Islet of Langerhans (tissue), 1 donor: ENCODE measurements at regions not wholly inside any gene's neighbourhood (a gene's known extent, or its start where the extent isn't known, plus 50 kb on each side); places are given as distances from the start of the nearest gene placed in this dataset.

Experiments
- FAIRE-seq: peaks from one replicate; lab custom pipeline; 2011; peaks lifted over from hg19 to GRCh38; lab: Jason Lieb, UNC

DNA sequence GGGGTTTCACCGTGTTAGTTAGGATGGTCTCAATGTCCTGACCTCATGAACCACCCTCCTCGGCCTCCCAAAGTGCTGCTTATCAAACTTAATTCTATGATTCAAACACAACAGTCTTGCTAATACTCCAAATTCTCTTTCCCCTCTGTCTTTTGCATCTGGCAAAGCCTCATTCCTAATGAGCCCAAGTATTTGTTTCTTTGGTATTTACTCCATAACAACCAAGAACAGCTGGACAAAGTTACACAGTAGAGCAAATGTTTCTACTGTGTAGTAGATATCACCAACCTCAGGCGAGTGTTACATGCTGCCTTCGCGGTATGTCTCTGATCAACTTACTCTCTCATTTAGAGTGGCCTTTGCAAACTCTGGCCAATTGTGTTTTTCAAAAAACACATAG is 195.8 kb upstream of the KCNN2 start:
- FAIRE-seq = no peak

DNA sequence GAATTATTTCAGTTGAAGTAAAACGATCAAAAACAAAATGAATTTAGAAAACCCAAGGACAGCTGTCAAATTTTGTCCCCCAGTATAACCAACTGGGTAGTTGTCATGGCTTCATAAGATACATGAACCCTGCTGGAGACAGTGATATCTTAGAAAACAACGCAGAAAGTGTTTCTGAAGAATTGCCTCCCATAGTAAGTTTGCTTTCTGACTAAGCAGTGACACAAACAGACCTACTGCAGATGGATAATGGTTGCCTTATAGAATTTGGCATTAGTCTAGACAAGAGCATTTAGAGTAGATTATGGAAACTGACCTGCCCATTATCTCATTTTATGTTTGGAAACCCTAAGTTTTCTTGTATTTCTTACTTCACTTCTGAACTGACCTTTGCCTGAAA is 187.7 kb upstream of the KCNN2 start:
- FAIRE-seq = no peak

DNA sequence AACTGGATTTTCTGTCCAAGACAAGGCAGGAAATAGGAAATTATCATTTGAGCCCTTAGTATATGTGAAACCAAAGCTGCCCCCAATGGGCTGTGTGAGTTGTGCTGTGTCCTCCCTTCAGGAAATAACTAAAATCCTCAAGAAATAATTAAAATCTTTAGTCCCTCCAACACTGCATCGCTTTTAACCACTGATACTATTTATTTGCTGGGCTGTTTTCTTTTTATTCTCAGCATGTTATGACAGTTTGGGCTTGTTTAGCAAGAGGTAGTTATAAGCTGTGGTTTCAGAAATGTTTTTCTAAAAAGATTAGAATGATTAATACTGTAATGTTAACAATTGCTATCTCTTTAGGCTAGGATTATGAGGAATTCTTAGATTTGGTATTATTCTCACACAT is 187.0 kb upstream of the KCNN2 start:
- FAIRE-seq = no peak

DNA sequence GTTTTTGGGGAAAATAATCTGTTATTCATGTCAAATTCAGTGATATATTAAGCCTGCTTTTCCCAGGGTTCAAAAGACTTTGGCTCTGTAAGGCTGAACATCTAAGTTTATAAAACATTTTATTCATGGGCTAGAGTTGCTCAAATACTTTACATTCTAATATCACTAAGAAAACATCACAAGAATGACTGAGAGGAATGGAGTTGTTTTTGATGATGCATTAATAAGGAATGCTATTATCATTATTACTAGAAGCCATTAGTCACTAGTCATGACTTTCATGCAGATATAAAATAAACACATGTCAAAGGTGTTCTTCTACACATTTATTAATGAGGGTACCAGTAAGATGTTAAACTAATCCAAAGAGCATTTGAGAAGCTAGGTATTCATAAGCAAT is 185.5 kb upstream of the KCNN2 start:
- FAIRE-seq = no peak

DNA sequence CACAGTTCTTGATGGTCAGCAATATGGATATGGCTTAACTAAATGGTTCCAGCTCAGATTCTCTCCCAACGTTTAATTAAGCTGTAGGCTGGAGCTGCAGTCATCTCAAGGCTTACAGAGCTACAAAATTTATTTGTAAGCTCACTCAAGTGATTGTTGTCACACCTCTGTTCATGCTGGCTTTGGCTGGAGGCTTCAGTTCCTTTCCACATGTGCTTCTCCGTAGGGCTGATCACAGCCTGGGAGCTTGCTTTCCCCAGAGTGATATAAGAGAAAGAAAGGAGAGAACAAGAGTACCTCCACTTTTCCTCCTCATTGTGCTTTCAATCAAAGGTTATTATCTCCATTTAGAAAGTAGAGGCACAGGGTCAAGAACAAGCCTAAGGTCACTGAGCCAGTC is 182.7 kb upstream of the KCNN2 start:
- no peak for FAIRE-seq

DNA sequence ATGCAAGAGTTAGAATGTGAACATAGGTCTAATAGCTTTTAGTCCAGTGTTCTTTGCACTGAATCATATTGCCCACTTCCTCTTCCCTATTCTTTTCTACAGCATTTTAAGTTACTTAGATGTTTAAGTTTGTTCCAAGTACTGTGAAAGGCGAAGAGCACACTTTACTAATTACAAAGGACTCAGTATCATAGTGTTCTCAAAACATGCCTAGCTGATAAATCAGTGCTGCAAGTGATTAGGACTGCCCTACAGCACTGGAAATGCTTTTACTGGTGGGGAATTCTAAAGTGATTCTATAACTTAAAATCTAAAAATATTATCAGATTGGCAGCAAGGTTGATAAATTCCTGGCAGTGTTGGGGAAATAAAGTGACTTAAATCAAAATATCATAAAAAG is 177.9 kb upstream of the KCNN2 start:
- no peak for FAIRE-seq

DNA sequence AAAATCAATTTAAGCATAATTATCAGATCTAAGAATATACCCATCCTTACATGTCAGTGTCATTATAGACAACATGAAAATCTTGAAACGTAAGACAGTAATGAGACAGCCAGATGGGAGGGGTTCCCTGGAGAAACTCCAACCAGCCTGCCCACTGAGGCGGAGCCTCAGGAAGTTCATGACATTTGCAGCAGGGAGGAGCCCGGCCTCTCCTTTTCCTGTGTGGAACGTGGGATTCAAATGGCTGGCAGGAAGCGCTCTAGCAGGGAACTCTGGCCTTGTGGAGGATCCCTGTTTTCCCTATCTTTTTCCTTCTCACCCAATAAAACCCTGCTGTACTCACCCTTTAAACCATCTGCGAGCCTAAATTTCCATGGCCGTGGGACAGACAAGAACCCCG is 176.6 kb upstream of the KCNN2 start:
- no peak for FAIRE-seq

DNA sequence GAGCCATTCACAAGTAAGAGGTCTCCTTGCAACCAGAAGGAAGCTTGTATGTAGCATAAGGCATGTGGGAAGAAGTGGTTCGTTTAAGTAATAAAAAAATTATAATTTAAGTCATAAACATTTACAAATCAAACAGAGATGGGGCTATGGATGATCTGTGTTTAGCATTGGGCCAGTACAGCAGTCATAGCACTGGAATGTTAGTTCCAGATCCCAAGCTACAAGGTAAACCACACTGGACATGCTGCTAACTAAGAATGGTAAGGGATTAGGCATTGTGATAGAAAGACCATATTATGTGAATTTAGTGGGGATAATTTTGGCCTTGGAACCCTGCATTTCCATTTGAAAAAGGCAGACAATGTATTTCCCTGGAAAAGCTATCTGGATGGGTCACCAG is 170.4 kb upstream of the KCNN2 start:
- FAIRE-seq = no peak

DNA sequence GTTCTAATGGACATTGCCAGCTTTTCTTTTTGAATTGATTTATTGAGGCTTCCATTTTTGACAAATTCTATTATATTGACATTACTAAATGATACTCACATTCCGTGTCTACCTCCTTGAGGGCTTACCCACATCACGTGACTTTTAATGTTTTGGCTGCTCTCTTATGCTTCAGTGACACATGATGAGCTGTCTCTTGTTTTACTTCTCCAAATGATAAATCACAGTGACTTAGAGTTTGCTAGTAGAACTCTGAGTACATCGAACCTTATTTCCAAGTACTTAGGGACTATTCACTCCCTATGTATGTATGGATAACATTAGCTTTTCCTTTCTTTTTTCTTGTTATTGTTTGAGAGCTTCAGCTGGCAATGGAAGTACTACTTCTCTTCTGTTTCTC is 169.8 kb upstream of the KCNN2 start:
- FAIRE-seq = no peak

DNA sequence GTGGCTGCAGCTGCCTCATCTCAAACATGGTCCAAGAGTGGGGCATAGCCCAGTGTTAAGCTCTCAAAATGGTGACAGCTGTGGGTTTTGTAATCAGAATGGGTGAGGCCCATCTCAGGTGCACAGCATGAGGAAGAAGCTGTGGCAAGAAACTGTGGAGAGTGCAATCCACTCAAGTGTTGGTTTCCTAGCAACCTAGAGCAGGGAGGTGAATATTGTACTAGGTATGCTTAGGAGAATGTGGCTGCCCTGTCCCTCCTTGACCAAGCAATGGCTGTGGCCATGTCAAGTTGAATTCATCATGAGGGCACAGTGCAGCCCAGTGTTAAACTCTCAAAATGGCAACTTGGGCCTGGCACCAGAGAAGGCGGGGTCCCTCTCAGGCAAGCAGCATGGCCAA is 160.5 kb upstream of the KCNN2 start:
- FAIRE-seq = no peak

DNA sequence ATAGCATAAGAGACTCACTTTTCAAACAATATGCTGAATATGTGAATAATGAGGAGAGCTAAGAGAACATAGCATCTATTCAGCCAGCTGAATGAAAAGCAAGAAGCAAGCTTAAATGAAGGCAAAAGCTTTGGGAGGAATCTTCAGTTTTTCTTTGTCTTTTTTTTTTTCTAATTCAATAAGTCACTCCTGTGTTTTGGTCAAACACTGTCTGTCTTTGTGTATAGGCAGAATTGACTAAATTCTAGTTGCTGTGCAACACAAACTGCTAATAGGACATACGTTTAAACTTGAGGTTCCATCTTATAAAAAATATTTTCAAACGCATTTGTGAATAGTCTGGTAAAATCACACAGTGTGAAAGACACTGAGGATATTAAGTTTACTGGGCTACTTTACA is 156.9 kb upstream of the KCNN2 start:
- peak; percentile 5 for FAIRE-seq

DNA sequence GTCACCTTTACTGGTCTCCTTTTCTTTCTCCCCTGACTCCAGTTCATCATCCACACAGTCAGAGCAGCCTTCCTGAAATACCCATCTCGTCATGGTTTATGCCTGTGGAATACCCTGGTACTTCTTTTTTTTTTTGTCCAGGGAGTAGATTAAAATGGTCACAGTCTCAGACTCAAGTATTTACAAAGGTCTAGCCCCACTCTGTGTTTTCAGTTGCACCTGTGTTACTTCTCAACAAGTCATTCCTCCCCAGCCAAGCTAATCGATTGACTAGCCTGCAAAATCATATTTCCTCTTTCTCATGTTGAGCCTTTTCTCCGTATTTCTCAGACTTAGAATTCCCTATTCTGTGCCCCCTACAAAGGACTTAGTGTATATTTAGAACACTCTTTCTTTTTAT is 155.2 kb upstream of the KCNN2 start:
- no peak for FAIRE-seq

DNA sequence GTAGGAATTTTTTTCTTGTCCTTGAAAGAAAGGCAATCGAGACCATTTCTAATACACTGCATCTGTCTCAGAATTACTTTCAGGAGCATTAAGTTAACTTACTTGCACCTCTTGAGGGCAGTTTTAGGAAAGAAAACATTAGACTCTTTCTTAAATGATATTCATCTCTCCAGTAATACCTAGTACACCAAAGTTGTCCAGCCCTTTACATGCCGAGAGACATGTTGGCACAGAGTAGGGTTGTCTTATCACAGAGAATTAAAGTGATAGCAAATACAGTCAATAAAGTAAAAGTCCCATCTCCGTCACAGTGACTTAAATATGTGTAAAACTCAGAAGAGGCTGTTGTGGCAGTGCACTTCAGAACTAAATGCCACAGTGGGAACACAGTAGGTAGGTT is 154.3 kb upstream of the KCNN2 start:
- FAIRE-seq = no peak

DNA sequence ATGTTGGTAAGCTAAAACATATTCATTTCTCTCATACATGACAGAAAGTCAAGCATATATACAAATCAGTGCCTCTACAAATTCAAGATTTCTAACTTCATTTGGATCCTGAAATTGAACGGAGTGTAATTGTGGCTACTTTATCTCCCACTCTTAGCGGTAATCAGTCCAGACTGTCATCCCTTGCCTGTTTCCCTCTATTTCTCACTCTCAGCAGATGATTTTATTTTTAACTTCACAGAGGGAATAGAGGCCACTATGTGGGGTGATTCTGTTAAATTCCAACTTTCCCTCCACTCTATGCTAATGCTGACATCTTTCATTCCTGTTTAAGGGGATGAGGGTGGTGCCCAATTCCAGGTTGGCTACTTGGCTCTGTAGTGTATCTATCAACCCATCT is 153.8 kb upstream of the KCNN2 start:
- FAIRE-seq = no peak

DNA sequence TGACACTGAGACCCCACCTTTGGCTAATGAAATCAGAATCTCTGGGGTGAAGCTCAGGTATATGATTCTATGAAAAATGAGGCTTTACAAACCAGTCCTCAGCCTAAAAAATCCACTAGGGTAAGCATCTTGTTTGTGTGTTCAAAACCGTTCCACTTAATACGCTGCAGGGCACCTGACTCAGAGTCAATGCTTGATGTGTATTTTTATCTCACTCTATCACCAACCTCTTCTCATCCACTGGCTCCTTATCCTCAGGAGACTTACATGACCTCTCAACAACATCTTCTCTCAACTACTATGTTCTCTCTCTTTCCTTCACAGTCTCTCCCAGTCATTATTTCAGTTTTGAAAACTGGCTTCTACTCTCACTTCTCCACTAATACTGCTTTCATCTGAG is 153.3 kb upstream of the KCNN2 start:
- no peak for FAIRE-seq

DNA sequence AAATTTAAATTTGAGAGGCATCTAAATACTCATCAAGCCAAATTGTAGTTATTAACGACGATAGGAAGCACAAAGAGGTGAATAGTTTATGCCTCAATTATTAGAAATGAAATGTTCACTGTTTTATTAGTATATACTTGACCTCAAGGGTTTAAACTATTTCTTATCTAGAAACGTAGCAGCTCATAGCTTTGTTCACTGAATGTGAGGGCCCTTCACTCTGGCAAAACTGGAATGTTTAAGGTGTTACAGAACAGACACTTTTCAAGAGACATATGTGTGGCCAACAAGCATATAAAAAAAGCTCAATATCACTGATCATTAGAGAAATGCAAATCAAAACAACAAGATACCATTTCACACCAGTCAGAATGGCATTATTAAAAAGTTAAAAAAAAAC is 151.2 kb upstream of the KCNN2 start:
- no peak for FAIRE-seq

DNA sequence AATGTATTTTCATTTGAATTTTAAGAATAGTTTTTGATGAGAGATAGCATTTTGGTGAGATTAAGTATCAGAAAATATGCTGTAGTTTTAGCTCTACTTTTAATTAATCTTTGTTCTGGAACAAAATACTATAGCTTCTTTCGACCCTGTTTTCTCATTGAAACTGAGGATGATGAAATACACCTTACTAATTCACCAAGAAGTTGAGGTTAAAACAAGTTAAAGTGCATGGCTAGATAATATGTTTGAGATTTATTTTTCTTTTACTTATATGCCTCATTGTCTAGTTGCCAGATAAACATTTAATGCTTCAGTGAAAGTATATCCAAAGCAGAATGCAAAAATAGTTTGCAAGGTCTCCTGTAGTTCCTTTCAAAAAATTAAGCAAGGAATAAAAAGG is 140.1 kb upstream of the KCNN2 start:
- no peak for FAIRE-seq

DNA sequence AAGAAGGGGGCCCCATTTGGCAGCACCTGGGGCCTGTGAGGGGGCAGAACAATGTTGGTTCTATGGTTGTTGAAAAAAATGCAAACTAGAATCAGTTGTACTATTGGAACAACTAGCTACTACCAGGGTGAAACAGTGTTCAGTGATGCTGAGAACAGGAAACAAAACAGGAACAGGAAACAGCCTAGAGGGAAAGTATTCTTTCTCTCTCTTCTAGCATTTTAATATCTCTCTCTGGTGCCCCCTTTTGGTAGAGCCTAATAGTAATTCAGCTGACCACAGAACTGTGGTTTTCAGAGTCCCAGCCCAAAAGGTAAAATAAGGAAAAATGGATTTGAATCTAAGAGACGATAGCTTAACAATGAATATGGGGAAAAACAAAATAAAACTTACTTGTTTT is 138.0 kb upstream of the KCNN2 start:
- no peak for FAIRE-seq

DNA sequence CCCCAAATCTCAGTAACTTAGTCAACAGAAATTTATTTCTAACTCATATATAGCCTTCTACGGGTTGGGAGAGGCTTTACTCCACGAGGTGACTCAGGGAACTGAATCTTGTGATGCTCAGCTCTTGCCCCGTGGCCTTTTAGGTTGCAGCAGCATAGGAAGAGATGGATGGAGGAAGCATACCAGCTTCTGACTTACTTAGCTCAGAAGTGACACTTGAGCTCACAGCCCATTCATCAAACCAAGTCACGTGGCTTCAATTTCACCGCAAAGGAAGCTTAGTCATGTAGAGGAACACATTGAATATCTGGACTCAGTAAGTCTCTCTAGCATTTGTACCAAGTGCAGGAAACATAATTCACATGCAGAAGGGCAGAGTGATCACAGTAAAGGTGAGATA is 124.1 kb upstream of the KCNN2 start:
- FAIRE-seq = no peak

DNA sequence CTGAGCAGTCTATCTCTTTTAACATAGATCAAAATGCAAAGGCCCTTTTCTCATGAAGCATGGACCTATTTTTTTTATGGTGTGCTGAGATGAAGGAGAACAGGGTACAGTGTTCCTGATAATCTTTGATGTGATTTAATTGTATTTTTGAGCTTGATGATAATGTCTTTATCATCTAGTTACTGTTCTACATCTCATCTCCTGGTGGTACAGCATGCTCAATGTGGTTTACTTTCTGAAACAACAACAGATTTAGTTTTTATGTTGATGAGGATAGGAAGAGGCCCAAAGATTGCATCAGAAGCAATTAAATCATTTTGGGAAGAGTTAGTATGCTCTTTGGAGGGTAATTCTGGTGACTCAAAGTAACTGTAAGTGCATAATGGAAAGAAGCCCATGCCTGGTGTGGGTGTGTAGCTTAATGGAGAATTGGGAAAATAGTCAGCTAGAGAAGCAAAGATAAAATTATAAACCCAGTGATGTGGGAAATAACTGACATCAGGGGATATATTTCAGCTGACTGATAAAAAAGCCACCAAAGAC is 123.0 kb upstream of the KCNN2 start:
- no peak for FAIRE-seq

DNA sequence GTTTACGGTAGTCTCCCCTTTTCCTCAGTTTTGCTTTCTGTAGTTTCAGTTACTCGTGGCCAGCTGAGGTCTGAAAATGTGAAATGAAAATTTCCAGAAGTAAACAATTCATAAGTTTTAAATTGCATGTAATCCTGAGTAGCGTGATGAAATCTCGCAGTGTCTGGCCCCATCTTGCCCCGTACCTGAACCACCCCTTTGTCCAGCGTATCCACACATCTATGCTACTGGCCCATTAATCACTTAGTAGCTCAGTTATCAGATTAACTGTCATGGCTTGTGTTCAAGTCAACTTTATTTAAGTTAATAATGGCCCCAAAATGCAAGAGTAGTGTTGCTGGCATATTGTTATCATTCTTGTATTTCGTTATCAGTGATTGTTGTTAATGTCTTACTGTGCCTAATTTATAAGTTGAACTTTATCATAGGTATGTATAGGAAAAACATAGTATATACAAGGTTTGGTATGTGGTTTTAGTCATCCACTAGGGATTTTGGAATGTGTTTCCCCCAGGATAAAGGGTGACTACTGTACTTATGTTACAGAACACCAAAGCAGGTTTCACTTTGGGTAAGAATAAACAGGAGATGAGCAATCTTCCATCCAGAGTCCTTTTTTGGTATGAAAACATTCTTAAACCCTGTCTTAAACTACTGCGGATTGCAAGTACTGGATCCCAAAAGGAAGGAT is 118.4 kb upstream of the KCNN2 start:
- FAIRE-seq = no peak

DNA sequence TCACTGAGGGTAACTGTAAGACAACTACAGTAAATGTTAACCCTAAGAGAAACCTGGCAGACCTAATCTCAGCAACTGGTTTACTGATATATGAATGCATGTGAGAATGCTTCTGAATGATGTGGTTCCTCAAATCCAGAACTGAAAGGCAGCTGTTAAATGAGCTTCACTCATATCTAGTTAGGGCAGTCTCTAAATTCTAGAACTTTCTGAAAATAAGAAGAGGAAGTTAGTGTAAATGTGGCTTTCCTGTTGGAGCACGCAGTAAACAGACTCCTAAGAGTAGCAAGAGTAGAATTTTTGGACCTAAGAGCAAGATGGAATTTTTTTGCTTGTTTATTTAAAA is 117.9 kb upstream of the KCNN2 start:
- FAIRE-seq = no peak

DNA sequence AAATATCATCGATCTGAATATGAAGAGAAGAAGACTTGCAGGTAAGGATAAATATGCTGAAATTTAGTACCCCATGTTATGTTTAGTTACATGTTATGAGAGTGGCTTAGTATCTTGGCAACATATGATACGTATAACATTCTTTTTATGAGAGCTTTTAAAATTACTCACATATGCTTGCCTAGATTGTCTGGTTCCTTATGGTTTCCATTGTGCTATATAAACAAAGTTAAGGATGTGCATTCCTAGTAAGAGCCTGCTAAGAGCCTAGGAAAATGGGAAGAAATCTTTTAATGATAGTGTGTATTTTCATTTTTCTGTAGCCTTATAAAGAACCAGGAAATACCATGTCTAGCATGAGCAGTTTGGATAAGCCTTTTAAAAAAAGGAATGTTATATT is 112.0 kb upstream of the KCNN2 start:
- no peak for FAIRE-seq

DNA sequence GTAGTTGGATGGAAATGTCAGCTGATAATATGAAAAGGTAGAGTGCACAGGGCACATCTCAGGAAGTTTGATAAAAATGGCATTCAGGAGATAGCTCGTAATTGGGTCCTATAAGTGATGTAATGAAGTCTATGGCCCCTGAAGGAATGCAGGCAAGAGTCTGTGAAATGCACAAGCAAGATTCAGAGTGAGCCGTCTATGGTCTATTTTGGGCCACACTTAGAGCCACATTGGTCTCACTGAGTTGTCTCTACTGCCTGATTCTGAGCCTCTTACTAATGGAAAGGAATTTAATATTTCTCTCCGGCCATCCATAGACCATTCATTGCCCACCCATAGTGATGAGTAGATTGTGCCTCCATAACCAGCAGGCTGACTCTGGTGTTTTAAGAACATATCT is 111.3 kb upstream of the KCNN2 start:
- no peak for FAIRE-seq

DNA sequence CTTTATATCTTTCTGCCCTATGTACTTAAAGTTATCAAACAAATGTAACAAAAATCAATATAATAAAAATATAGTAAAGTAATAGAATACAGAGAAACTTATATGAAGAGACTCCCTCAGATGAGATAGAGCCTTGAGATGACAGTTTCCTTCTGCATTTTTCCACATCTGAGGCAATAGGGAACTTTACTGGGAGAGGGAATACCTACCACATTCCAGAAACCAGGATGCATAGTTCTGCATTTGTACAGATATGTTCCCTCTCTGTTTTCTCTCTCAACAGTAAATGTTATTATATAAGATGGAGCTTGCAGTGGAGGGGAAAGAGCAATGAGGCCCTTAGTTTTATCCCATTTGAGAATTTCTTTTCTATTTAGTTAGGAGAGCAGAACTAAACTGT is 109.6 kb upstream of the KCNN2 start:
- no peak for FAIRE-seq
